ENCODE measurements at regions not wholly inside any gene's neighbourhood (a gene's known extent, or its start where the extent isn't known, plus 50 kb on each side); places are given as distances from the start of the nearest gene placed in this dataset.
"Not testable (repeated sequence)": the region's sequence is repeated elsewhere in the genome, so short reads cannot be mapped to it uniquely, and the experiment has no call there.

DNA sequence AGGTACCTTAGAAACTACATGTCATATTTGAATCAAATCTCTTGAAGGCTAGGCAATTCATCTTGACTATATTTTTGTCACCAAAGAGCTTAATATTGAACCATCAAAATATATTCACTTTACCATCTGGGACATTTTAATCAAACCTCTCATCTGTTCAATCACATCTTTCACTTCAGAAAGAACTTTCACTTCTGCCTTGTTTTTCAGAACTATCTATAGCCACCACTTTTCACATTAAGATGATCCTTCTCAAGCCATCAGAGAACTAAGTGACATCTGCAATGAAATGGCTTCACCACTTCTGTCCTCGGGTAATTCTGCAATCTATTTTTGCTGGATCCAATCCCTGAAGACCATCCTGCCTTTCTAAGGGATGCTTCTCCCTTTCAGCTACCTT lies 57.8 kb downstream of the OR2B2 start:
- no peak for DNase-seq

DNA sequence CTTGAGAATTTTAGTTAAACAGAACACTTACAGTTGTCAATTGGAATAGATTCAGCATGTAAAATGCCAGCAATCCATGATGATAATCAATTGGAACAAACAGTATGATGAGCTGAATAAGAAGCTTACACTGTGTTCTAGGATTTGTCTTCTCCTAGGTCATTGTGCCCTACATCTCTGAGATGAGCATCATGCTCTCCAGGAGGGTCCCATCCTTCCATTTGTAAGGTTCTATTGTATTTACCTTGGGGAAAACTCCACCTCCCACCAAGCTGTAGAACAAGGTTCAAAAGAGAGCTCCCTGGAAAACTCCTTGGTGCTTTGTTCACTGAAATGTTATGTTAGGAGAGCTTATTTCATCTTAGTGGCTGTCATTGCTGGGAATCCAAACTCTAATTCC lies 60.8 kb downstream of the OR2B2 start:
- DNase-seq: no peak

DNA sequence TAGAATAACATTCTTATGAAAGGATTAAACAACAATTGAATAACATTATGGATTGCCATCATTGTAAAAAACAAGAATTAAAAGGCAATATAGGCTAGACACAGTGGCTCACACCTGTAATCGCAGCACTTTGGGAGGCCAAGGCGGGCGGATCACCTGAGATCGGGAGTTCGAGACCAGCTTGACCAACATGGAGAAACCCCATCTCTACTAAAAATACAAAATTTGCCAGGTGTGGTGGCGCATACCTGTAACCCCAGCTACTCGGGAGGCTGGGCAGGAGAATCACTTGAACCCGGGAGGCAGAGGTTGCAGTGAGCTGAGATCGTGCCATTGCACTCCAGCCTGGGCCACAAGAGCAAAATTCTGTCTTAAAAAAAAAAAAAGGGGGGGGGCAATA lies 63.2 kb downstream of the OR2B2 start:
- DNase-seq: not testable (repeated sequence)

DNA sequence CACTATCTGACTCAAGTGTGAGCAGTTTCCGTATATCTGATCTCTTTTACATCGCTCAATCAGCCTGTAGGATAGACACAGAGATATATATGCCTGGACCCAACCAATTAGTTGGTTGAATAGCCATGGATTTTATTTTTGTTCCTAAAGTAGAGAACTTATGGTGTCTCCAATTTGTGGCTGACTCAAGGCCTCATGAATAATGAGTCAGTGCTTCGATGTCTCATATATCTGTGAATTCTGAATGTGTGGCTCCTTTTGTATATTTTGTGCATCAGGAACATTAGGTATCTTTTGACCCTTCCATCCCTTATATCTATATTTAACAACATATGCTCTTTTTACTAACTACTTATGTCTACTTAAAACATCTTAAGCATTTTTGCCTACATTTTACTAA lies 64.5 kb downstream of the OR2B2 start:
- DNase-seq: no peak

DNA sequence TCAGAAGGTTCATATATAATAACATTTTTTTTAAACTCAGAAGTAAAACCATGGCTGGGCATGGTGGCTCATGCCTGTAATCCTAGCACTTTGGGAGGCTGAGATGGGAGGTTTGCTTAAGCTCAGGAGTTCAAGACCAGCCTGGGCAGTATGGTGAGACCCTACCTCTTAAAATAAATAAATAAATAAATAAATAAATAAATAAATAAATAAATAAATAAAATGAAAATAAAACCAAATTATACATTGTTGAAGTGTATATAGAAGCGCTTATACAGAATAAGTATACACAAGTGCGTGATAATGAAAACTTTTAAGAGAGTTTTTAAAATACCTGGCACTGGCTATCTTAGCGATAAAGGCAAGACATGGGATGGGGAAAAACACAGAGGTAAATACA lies 71.6 kb downstream of the OR2B2 start:
- DNase-seq: no peak

- DNase-seq: peak in 2 of 58 donors; percentile 9 to 21
These were observed 72.3 kb downstream of the OR2B2 start for GRCh38 chr6:27839626-27840475.

DNA sequence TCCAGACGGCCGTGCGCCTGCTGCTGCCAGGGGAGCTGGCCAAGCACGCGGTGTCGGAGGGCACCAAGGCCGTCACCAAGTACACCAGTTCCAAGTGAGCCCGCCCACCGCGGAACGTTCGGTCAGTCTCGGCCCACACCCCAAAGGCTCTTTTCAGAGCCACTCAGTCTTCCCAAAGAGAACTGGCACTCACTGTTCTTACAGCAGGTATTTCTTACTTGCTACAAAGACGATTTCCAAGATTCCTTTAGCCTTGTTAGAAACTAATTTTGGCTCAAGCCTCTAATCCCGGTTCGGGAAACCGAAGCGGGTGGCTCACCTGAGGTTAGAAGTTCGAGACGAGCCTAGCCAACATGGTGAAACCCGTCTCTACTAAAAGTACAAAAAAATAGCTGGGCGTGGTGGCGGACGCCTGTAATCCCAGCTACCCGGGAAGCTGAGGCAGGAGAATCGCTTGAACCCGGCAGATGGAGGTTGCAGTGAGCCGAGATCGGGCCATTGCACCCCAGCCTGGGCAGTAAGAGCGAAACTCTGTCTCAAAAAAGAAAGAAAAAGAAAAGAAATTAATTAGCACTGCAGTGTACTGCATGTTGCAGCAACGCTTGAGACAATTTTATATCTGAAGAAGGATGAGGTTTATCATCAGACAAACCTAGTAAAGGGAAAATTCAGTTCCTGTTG lies 73.1 kb downstream of the OR2B2 start:
- DNase-seq: peak in 2 of 58 donors; percentile 37 to 56

GRCh38 chr6:27838058-27838944 lies 73.9 kb downstream of the OR2B2 start:
- DNase-seq: peak in 49 of 58 donors; percentile 12 to 92 (median 58)

- peak in 1 of 58 donors; percentile 52 for DNase-seq
These were observed 74.6 kb downstream of the OR2B2 start for GRCh38 chr6:27837625-27838057.

DNA sequence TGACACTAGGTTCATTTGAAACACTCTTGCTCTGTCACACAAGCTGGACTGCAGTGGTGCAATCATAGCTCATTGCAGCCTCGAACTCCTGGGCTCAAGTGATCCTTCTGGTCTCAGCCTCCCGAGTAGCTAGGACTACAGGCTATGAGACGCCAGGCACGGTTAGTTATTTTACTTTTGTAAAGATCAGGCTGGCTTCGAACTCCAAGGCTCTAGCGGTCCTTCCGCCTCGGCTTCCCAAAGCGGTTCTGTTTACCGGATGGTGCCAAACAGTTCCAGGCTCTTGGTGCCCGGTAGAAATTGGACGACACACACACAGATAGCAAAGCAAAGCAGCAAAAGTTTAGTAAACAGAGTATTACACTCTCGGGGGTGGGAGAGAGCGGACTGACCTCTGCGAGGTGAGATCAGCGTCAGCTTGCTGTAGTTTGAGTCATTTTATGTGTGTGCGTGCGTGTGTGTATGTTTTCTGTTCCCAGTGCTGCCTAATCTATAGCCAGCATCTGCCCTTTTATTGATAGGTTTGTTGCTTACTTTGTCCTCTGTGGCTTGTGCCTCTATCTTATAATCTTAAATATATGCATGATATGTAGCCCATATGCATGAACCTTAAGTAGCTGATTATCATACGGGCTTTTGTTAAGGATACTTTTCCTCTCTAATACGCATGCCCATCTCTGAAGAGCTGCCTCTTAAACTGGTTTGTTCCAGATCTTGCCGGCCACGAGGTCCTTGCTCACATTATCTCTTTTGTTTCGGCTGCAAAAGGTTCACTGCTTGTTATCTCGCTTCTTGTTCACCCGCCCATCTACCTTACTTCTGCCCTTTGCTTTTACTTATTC lies 75.2 kb downstream of the OR2B2 start:
- peak in 19 of 58 donors; percentile 3 to 43 (median 25) for DNase-seq

DNA sequence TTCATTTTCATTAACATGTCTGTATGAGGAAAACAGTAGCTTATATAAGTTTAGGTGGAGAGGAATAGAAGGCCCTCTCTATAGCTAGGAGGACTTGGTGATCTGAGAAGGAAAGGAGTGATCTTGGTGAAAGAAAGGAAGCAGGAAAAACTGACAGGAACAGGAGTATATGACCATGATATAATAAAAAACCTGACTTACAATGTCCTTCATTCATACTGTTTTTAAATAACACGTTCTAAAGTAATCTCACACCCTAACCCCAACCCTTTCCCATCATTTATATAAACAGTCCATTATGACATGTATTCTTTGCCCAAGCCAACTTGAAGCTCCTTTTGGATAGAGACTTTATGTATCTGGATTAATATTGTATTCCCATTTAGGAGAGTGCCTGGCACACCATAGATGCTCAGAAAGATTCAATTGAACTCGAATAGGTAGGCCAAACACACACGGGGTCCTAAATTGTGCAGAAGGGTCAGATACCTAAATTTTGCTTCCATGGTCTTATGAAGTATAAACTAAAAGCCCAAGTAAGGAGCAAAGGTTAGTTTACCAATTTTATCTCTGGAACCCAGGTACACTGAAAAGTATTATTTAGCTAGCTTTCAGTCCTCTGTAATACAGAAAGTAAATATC lies 75.9 kb downstream of the OR2B2 start:
- DNase-seq: no peak

DNA sequence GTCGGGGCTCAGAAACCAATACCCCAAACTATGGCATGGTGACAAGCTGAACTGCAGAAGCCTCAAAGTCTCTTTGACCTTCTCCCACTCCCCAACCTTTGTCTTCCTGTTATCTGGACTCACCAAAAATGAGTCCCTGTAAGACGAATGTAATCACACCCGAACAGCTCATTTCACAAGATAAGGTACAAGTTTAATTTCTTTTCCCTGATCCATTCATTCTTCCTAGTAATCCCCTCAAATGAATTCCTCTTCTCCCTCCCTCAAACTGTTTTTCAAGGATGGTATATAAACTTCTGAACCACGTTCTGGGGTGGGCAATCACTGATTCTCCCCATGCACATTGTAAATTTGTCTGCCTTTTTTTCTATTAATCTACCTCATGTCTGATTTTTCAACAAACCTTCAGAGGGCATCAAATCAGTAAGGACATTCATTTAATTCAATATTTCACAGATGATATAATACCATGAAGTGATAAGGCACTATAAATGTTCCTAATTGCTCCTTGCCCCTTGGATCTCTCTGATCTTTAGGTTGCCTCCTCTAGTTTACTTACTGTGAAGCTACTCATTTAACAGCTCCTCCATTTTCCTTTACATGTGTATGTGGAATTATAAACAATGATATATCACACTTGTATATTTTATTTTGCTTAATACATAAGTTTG lies 77.2 kb downstream of the OR2B2 start:
- no peak for DNase-seq

- DNase-seq: no peak
These were observed 77.8 kb downstream of the OR2B2 start for GRCh38 chr6:27834384-27834783.

GRCh38 chr6:27831434-27832081 lies 80.6 kb downstream of the OR2B2 start:
- peak in 23 of 58 donors; percentile 6 to 74 (median 35) for DNase-seq

DNA sequence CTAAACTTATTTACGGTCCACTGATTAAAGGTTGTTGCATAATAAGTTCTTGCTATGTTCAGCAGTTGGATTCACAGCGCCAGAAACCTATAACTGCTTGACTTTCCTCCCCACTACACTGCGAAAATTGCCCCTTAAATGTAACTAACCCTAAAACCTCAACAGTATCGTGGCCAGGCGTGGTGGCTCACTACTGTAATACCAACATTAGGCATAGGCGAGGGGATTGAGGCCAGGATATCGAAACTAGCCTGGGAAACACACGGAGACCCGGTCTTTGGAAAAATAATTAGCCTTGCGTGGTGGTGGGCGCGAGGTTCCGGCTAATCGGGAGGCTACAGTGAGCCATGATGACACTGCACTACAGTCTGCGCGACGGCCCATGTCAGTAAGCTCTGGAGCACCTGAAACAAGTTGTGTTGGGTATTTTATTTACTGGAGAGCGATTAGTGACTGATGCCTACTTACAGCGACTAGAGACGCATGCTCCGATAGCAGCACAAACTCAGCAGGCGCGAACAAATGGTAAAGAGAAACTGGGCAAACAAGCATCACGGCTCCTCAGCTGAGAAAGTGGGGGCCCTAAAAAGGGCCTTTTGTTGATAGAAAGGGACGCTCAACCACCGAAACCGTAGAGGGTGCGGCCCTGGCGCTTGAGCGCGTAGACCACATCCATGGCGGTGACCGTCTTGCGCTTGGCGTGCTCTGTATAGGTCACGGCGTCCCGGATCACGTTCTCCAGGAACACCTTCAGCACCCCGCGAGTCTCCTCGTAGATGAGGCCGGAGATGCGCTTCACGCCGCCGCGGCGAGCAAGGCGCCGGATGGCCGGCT lies 81.4 kb downstream of the OR2B2 start:
- DNase-seq: peak in 5 of 58 donors; percentile 8 to 38 (median 18)

DNA sequence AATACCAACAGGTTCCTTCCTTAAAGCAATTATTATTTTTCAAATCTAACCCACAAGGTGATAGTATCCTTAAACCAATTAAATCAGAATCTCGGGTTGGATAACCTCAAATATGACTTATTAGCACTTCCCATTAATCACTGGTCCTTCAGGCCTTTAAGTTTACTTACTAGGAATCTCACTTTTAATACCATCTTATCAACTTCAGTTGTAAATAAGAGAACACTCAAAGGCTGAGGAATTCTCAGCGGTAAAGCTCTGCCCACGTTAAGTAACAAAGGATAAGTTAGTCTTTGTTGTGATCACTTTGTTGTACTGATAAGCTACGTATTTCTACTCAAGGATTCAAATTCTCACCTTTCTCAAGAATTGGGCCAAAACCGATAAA lies 82.0 kb downstream of the OR2B2 start:
- DNase-seq: no peak

DNA sequence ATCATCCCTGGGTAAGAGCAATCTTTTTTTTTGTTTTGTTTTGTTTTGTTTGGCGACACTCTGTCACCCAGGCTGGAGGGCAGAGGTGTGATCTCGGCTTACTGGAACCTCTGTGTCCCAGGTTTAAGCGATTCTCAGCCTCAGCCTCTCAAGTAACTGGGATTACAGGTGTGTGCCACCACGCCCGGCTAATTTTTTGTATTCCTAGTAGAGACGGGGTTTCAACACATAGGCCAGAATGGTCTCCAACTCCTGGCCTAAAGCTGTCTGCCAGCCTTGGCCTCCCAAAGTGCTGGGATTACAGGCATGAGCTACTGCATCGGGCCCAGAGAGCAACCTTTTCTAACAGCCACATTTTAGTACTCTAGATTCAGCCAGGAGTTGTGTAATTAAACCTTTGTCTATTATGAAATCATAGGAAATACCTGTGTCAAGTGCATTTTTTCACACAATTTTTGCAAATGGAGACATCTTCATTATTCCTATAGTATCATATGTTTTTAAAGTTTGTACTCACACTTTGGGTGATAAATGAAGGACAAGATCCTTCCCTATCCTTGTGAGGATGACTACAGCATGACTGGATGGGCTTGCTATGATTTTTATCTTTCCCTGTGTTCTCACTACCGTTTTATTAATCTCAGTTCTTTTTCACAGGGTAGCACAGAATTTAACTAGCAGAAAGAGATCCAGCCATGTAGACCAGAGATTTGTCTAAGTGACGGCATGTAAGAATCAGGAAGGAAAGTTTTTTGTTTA lies 82.6 kb downstream of the OR2B2 start:
- no peak for DNase-seq
